ENCODE measurements at regions not wholly inside any gene's neighbourhood (a gene's known extent, or its start where the extent isn't known, plus 50 kb on each side); places are given as distances from the start of the nearest gene placed in this dataset.

GRCh38 chr12:27164330-27165040, 79.6 kb upstream of the STK38L start:
- TF ChIP-seq CTCF (IDR thresholded peaks at IDR 0.05) (no peak), POLR2AphosphoS5 (IDR thresholded peaks at IDR 0.05) (no peak), POLR2A (IDR thresholded peaks at IDR 0.05) (no peak)
